MM.1S (cell line): ENCODE measurements at regions not wholly inside any gene's neighbourhood (a gene's known extent, or its start where the extent isn't known, plus 50 kb on each side); places are given as distances from the start of the nearest gene placed in this dataset.

Experiments used
- EZH2 ChIP-seq: fragments of 300-600 bp; sonication (generic); optimal IDR thresholded peaks from 2 replicates; pipeline ENCODE3; 2017; ENCODE audit warnings: low read depth, mild to moderate bottlenecking, antibody characterized with exemption, low read length, mixed read lengths
- TF ChIP-seq, protein P1 (sequence below): fragments of 300-600 bp; sonication (generic); IDR thresholded peaks from 2 replicates; pipeline ENCODE4 v1.5.1; 2016; ENCODE audit warnings: antibody characterized with exemption, low read length, mixed read lengths

DNA sequence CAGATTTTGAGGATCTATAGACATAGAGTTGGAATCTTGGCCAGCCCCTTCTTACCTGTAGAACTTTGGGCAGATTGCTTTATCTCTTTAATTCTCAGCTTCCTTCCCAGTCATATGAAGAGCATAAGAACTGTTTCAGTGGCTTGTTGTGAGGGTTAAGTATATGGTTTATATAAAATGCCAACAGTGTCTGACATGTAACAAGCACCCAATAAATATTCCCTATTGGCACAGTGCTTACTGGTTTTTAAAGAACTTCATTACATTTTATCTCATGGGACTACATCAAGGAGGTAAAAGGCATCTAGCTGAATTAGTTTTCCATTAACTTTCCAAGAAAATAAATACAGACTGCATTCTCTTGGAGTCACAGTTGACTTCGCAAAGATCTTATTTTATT, 106.7 kb upstream of the LIMCH1 start:
- TF ChIP-seq, protein P1, sequence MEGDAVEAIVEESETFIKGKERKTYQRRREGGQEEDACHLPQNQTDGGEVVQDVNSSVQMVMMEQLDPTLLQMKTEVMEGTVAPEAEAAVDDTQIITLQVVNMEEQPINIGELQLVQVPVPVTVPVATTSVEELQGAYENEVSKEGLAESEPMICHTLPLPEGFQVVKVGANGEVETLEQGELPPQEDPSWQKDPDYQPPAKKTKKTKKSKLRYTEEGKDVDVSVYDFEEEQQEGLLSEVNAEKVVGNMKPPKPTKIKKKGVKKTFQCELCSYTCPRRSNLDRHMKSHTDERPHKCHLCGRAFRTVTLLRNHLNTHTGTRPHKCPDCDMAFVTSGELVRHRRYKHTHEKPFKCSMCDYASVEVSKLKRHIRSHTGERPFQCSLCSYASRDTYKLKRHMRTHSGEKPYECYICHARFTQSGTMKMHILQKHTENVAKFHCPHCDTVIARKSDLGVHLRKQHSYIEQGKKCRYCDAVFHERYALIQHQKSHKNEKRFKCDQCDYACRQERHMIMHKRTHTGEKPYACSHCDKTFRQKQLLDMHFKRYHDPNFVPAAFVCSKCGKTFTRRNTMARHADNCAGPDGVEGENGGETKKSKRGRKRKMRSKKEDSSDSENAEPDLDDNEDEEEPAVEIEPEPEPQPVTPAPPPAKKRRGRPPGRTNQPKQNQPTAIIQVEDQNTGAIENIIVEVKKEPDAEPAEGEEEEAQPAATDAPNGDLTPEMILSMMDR = no peak
- no peak for TF ChIP-seq EZH2
